K562 (cell line): ENCODE measurements at regions not wholly inside any gene's neighbourhood (a gene's known extent, or its start where the extent isn't known, plus 50 kb on each side); places are given as distances from the start of the nearest gene placed in this dataset.

Experiments used
- ATAC-seq: fragments of 200-7000 bp; cut with Tn5 transposase; 3 replicates; pipeline ENCODE4 v1.9.1; 2020; ENCODE audit warnings: moderate library complexity
- BruUV-seq: library from RNA; stranded (reverse); fragments of 400-500 nt; replicated peaks from 2 replicates; lab custom pipeline; 2021; lab: Mats Ljungman, UMichigan
- CTCF ChIA-PET: fragments of 300-600 bp; formaldehyde crosslinking; extraction: SDS; loops from one replicate; lab custom pipeline; 2021; ENCODE audit warnings: low intra/inter-chr PET ratio; lab: Yijun Ruan, JAX
- POLR2A ChIA-PET: fragments of 300-600, 350-650 bp; sonication (Branson Sonifier 250); formaldehyde crosslinking; extraction: SDS; loops from one replicate; lab custom pipeline; 2021; ENCODE audit warnings: antibody characterized with exemption, inconsistent platforms; lab: Yijun Ruan, JAX
- DNase-seq, 4 experiments: peaks; one replicate each; pipeline versions ENCODE4 v3.0.0 to v3.0.0-alpha.2; 2011 to 2018; ENCODE audit warnings: low spot score in 3 of 4, mixed read lengths in 3 of 4; ENCODE audit errors: extremely low read depth in 1 of 4
- FAIRE-seq: peaks from 2 replicates; lab custom pipeline; 2011; peaks lifted over from hg19 to GRCh38; lab: Jason Lieb, UNC
- H2AFZ ChIP-seq: 2 replicates; pipeline ENCODE4 v1.6.0; 2011; ENCODE audit warnings: low read depth, low read length, control low read depth, inconsistent platforms
- H3K27ac ChIP-seq: fragments of 200-600 bp; 3 replicates; pipeline ENCODE4 v1.8.0; 2011; ENCODE audit warnings: low read depth, mild to moderate bottlenecking, control low read depth, inconsistent platforms, low read length, moderate library complexity, mixed read lengths; ENCODE audit errors: extremely low read depth
- H3K27me3 ChIP-seq, 2 experiments: fragments of 300-600 bp in 1 of 2; 2 replicates in 1 of 2; 3 replicates in 1 of 2; pipeline versions ENCODE4 v1.6.0 to v1.8.0; 2011; ENCODE audit warnings: inconsistent platforms in 2 of 2, low read length in 2 of 2, mild to moderate bottlenecking in 1 of 2, mixed read lengths in 1 of 2, moderate library complexity in 1 of 2; ENCODE audit not compliant: control insufficient read depth in 2 of 2, insufficient read depth in 2 of 2
- H3K36me3 ChIP-seq: fragments of 300-600 bp; 3 replicates; pipeline ENCODE4 v1.8.0; 2011; ENCODE audit warnings: mild to moderate bottlenecking, low read length, inconsistent platforms; ENCODE audit not compliant: control insufficient read depth, insufficient read depth
- H3K4me1 ChIP-seq, 2 experiments: fragments of 200-600 bp in 1 of 2; replicated peaks in 1 of 2; 2 replicates in 1 of 2; 3 replicates in 1 of 2; pipeline versions ENCODE4 v1.5.1 to v1.8.0; 2011; ENCODE audit warnings: inconsistent platforms in 2 of 2, low read length in 2 of 2, mild to moderate bottlenecking in 1 of 2, mixed read lengths in 1 of 2, moderate library complexity in 1 of 2; ENCODE audit not compliant: control insufficient read depth in 2 of 2, insufficient read depth in 2 of 2
- H3K4me2 ChIP-seq: 2 replicates; pipeline ENCODE4 v1.6.1; 2011; ENCODE audit warnings: low read length, control low read depth, inconsistent platforms, mixed read lengths; ENCODE audit not compliant: insufficient read depth
- H3K4me3 ChIP-seq: fragments of 200-600 bp; sonication (generic), shearing (Covaris generic); 2 replicates; pipeline ENCODE4 v1.5.1; 2016; ENCODE audit warnings: control low read depth, inconsistent platforms
- H3K79me2 ChIP-seq: fragments of 200-600 bp; 3 replicates; pipeline ENCODE4 v1.8.0; 2011; ENCODE audit warnings: low read length, inconsistent platforms; ENCODE audit not compliant: control insufficient read depth, insufficient read depth
- H3K9ac ChIP-seq, 2 experiments: 2 replicates each; pipeline versions ENCODE4 v1.6.0 to v1.6.1; 2011; ENCODE audit warnings: low read depth in 2 of 2, low read length in 2 of 2, control low read depth in 1 of 2, inconsistent platforms in 1 of 2, mild to moderate bottlenecking in 1 of 2, mixed read lengths in 1 of 2; ENCODE audit not compliant: insufficient read depth in 1 of 2
- H3K9me1 ChIP-seq: one replicate; pipeline ENCODE4 v1.6.0; 2011; ENCODE audit warnings: inconsistent platforms, mild to moderate bottlenecking, low read length, moderate library complexity; ENCODE audit not compliant: control insufficient read depth, insufficient read depth
- H3K9me3 ChIP-seq: replicated peaks from 2 replicates; pipeline ENCODE4 v1.5.1; 2011; ENCODE audit warnings: low read depth, low read length, inconsistent platforms; ENCODE audit not compliant: control insufficient read depth, insufficient read depth
- H4K20me1 ChIP-seq: replicated peaks from 2 replicates; pipeline ENCODE4 v1.6.1; 2011; ENCODE audit warnings: low read length, inconsistent platforms, mixed read lengths; ENCODE audit not compliant: control insufficient read depth, insufficient read depth
- CEBPB ChIP-seq: fragments of 450-650 bp; IDR thresholded peaks from 2 replicates; pipeline ENCODE4 v1.6.1; 2016; ENCODE audit warnings: missing genetic modification characterization, missing compliant biosample characterization
- CEBPG ChIP-seq, 3 experiments: fragments of 200-800 bp in 1 of 3; sonication (Bioruptor generic) in 1 of 3; sonication (generic) in 1 of 3; formaldehyde crosslinking in 1 of 3; IDR thresholded peaks in 2 of 3; conservative IDR thresholded peaks in 1 of 3; 2 replicates each; pipeline versions ENCODE4 v1.6.1 to v1.8.0; 2016 to 2022; ENCODE audit warnings: missing compliant biosample characterization in 2 of 3, missing genetic modification characterization in 2 of 3, mild to moderate bottlenecking in 1 of 3, missing genetic modification reagents in 1 of 3
- CREB1 ChIP-seq, 2 experiments: sonication (generic) in 1 of 2; formaldehyde crosslinking in 1 of 2; IDR thresholded peaks; 2 replicates each; pipeline versions ENCODE4 v1.6.1 to v1.8.0; 2012 to 2022; ENCODE audit warnings: inconsistent platforms in 1 of 2, mild to moderate bottlenecking in 1 of 2, missing genetic modification reagents in 1 of 2, moderate library complexity in 1 of 2
- DIDO1 ChIP-seq: fragments of 450-650 bp; IDR thresholded peaks from 2 replicates; pipeline ENCODE4 v1.6.1; 2016; ENCODE audit warnings: low read depth, missing biosample characterization, missing genetic modification characterization
- EHMT2 ChIP-seq: fragments of 450-650 bp; IDR thresholded peaks from 2 replicates; pipeline ENCODE4 v1.6.1; 2018; ENCODE audit warnings: antibody characterized with exemption
- MTF1 ChIP-seq: fragments of 250-450 bp; sonication (Bioruptor Pico); IDR thresholded peaks from 2 replicates; pipeline ENCODE4 v1.9.0; 2021; ENCODE audit warnings: moderate library complexity, mild to moderate bottlenecking, inconsistent platforms, borderline replicate concordance
- NFE2 ChIP-seq: IDR thresholded peaks from 2 replicates; pipeline ENCODE4 v1.6.1; 2014; ENCODE audit warnings: antibody characterized with exemption, low read depth
- SP2 ChIP-seq: IDR thresholded peaks from 2 replicates; pipeline ENCODE4 v1.6.1; 2011; ENCODE audit warnings: mild to moderate bottlenecking, low read depth, low read length, moderate library complexity; ENCODE audit not compliant: poor library complexity, severe bottlenecking; ENCODE audit errors: extremely low read depth
- TAF1 ChIP-seq: IDR thresholded peaks from 2 replicates; pipeline ENCODE4 v1.6.1; 2011; ENCODE audit warnings: mild to moderate bottlenecking, low read length, moderate library complexity; ENCODE audit not compliant: insufficient read depth, control insufficient read depth, severe bottlenecking; ENCODE audit errors: extremely low read depth
- TEAD2 ChIP-seq: fragments of 450-650 bp; IDR thresholded peaks from 2 replicates; pipeline ENCODE4 v1.6.1; 2016; ENCODE audit warnings: missing genetic modification characterization, control low read depth, missing compliant biosample characterization
- ZBTB5 ChIP-seq: fragments of 450-650 bp; IDR thresholded peaks from 2 replicates; pipeline ENCODE4 v1.6.1; 2017; ENCODE audit warnings: antibody characterized with exemption
- WGBS: fragments of 100-300 bp; shearing (Covaris generic); methylation state at CpG from one replicate; pipeline ENCODE4 v1.1.6; 2016; ENCODE audit warnings: low coverage, mixed read lengths; ENCODE audit not compliant: insufficient coverage; ENCODE audit errors: missing lambda C conversion rate; 5-methylcytosine and 5-hydroxymethylcytosine counted together
- in situ Hi-C: fragments of 300-500 bp; cut with MboI; formaldehyde crosslinking; loops from 4 replicates; pipeline ENCODE4 v1.15.0; 2018; ENCODE audit warnings: inconsistent platforms, mixed read lengths
- intact Hi-C: fragments of 100-400 bp; cut with micrococcal nuclease; formaldehyde crosslinking; loops from 2 replicates; pipeline ENCODE4 v1.14.2; 2022
- TF ChIP-seq, protein P1 (sequence below), 2 experiments: fragments of 450-650 bp; IDR thresholded peaks; 2 replicates each; pipeline ENCODE4 v1.6.1; 2016
- TF ChIP-seq, protein P2 (sequence below): fragments of 250-450 bp; sonication (Bioruptor Pico); IDR thresholded peaks from 2 replicates; pipeline ENCODE4 v1.8.0; 2021; ENCODE audit warnings: mild to moderate bottlenecking, moderate library complexity

DNA sequence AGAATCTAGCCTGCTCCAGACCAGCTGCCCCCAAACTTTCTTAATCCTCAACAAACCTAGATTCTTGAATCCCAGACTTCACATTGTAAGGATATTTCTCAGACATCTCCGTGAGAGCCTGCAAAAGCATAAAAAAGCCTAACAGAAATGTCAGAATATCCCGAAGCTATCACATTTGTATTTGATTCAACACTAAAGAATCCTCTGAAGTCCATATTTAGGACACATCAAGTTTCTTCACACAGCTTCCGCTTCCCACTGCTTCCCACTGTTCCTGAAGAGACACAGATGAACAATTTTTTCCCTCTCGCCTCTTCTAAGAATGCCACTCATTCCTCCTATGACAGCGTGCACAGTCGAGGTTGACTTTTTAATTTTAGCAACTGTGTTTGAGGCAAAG is 396.2 kb upstream of the IGFBP3 start (continued):
- no peak for TF ChIP-seq ZBTB5
- TF ChIP-seq, protein P1, sequence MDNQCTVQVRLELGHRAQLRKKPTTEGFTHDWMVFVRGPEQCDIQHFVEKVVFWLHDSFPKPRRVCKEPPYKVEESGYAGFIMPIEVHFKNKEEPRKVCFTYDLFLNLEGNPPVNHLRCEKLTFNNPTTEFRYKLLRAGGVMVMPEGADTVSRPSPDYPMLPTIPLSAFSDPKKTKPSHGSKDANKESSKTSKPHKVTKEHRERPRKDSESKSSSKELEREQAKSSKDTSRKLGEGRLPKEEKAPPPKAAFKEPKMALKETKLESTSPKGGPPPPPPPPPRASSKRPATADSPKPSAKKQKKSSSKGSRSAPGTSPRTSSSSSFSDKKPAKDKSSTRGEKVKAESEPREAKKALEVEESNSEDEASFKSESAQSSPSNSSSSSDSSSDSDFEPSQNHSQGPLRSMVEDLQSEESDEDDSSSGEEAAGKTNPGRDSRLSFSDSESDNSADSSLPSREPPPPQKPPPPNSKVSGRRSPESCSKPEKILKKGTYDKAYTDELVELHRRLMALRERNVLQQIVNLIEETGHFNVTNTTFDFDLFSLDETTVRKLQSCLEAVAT (IDR thresholded peaks at IDR 0.05): no peak
- no peak for TF ChIP-seq TAF1

DNA sequence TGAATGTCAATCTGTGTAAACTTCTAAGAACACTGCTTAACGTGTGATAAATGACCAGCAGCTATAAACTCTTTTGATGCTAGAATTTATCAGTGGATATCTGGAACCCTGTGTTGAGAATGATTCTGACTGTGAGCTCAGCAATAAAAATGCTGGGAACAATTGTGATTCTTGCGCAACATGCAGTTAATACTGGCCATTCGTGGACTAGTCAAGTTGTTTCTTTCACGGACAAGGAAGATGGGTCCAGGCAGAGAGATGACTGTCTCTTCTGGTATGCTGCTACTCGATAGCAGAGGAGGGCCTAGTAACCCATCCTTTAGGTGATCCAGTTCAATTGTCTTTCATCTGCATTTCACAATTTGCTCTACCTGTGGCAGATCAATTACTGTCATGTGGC is 394.8 kb upstream of the IGFBP3 start:
- CTCF ChIA-PET: no interaction called here
- in situ Hi-C loops: no loop called here
- H3K9ac ChIP-seq: no peak overlapping the region
- no peak overlapping the region for H3K27ac ChIP-seq
- H2AFZ ChIP-seq: no peak overlapping the region
- H3K79me2 ChIP-seq: no peaks in the 10 kb centered on the region
- no peaks in the 10 kb centered on the region for H3K9me3 ChIP-seq
- H3K9me1 ChIP-seq: no peaks in the 10 kb centered on the region
- H3K4me2 ChIP-seq: no peak overlapping the region
- no peak overlapping the region for H3K4me3 ChIP-seq
- POLR2A ChIA-PET: no interaction called here
- intact Hi-C loops: no loop called here
- ATAC-seq: no peak
- no TSS peak for BruUV-seq
- WGBS: 2% methylated on average over 5 of the region's 5 CpGs
- no peak for DNase-seq
- no peaks in the 10 kb centered on the region for H3K4me1 ChIP-seq
- H4K20me1 ChIP-seq: no peaks in the 10 kb centered on the region
- H3K27me3 ChIP-seq: no peaks in the 10 kb centered on the region
- no peaks in the 10 kb centered on the region for H3K36me3 ChIP-seq
- no peak for FAIRE-seq
- TF ChIP-seq MTF1 (CRISPR knock-in tag) (no peak), DIDO1 (tag) (no peak), CEBPB (tag) (peak; percentile 43; the same call in 1 of the 2 replicates), NFE2 (no peak), CREB1 (IDR thresholded peaks at IDR 0.05) (no peak), CREB1 (CRISPR knock-in tag; IDR thresholded peaks at IDR 0.05) (no peak), CEBPG (CRISPR knock-in tag; IDR thresholded peaks at IDR 0.05) (no peak), CEBPG (tag; conservative IDR thresholded peaks at IDR 0.05 in 1 of 2, IDR thresholded peaks at IDR 0.05 in 1 of 2) (peak in 1 of 2 experiments; percentile 68; a peak in 2 of 4 replicates), EHMT2 (no peak), TEAD2 (tag) (no peak), SP2 (no peak)
- TF ChIP-seq, protein P2, sequence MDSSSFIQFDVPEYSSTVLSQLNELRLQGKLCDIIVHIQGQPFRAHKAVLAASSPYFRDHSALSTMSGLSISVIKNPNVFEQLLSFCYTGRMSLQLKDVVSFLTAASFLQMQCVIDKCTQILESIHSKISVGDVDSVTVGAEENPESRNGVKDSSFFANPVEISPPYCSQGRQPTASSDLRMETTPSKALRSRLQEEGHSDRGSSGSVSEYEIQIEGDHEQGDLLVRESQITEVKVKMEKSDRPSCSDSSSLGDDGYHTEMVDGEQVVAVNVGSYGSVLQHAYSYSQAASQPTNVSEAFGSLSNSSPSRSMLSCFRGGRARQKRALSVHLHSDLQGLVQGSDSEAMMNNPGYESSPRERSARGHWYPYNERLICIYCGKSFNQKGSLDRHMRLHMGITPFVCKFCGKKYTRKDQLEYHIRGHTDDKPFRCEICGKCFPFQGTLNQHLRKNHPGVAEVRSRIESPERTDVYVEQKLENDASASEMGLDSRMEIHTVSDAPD (CRISPR knock-in tag): no peak
